GM19395 (cell line): ENCODE measurements at regions not wholly inside any gene's neighbourhood (a gene's known extent, or its start where the extent isn't known, plus 50 kb on each side); places are given as distances from the start of the nearest gene placed in this dataset.

Experiments used
- ATAC-seq: cut with Tn5 transposase; IDR thresholded peaks from one replicate; pipeline ENCODE4 v1.9.1; 2021; ENCODE audit warnings: mild to moderate bottlenecking, moderate library complexity; ENCODE audit not compliant: unreplicated experiment

DNA sequence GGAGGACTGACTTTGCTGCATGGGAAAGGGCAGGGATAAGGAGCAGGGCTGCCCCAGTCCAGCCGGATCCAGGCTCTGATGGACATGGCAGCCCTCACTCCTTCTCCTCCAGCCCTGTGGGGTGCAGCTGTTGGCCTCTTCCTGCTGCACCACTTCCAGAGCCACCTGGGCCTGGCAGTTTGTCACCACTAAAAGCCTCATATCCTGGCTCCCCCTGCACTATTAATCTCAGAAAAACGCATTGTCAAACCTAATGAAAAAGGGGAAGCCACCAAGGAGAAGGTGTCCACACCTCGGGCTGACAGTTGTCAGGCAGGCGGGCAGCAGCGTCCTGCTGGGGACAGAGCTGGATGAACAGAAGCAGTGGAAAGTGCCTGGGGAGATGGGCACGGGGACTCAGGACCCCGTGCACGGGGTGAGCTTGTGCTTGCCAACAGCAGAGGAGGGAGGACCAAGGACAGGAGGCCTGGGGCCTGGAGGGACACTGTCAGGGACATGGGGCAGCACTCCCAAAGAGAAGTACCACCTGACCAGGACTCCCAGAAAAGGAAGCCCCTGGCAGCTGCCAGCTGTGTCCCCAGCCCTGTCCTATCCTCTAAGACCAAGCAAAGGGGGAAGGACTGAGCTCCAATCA is 151.1 kb upstream of the TSHZ3 start:
- no peak for ATAC-seq

DNA sequence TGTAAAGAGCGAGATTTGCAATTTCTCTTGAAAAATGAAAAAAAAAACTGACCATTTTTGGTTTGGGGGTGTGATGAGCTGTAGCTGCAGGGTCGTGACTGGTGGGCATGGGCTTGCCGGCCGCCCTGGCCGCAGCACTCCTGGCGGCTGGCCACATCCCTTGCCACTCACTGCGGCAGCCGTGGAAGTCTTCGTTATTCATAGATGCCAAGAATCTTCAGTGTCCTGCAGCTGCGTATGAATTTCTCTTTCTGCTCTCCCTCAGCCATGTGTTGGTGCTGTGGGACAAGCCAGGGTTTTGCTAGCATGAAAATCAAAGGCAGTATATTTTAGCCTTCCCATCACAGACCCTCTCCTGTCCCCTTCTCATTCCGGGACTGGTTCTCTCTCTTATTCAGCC is 151.7 kb upstream of the TSHZ3 start:
- ATAC-seq = no peak

DNA sequence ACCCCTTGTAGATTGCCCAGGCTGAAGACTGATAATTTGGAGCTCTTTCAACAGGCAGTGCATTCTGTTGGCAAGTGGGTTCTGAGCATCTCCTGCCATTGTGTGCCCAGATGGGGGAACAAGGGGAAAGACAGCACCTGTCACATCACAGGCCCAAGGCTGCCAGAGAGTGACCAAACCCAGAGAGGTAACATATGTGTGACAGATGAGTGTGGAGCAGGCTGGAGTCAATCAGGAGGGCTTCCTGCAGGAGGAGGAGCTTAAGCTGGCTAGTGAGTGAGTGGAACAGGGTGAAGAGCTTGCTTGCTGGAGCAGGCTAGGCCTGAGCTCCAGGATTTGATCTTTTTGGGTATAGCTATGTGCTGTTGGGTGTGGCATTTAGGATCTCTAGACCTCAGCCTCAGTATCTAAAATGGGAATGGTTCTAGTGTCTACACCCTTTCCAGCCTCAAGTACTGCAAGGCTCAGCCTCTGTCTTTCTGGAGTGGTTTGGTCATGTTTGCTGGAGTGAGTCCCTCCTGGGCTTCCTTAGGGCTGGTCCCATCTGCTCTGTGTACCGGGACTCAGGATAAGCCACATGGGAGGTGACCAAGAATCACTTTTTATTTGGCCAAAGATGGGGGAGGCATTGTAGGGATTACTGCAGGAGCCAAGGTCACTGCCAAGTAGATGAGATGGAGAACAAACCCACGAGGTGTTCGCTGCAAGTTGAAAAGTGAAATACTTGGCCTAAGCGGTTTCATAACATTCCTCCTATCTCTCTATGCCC is 152.4 kb upstream of the TSHZ3 start:
- ATAC-seq = no peak

DNA sequence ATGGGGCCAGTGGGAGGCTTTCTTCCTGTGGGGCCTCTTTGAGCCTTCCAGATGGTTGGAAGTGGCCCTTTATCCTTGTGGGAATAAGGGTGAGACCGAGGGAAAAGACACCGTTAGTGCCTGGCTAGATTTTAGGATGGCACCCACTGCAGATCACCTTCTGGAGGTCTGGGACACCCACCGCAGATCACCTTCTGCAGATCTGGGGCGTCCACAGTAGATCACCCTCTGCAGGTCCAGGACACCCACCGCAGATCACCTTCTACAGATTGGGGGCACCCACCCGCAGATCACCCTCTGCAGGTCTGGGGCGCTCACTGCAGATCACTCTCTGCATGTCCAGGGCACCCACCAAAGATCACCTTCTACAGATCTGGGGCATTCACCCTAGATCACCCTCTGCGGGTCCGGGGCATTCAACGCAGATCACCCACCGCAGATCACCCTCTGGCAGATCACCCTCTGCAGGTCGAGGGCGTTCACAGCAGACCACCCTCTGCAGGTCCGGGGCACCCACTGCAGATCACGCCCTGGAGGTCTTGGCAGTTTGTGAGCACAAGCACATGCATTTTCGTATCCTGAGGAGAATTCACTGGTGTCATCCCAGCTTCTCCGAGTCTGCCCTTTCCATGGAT is 153.4 kb upstream of the TSHZ3 start:
- ATAC-seq = no peak

DNA sequence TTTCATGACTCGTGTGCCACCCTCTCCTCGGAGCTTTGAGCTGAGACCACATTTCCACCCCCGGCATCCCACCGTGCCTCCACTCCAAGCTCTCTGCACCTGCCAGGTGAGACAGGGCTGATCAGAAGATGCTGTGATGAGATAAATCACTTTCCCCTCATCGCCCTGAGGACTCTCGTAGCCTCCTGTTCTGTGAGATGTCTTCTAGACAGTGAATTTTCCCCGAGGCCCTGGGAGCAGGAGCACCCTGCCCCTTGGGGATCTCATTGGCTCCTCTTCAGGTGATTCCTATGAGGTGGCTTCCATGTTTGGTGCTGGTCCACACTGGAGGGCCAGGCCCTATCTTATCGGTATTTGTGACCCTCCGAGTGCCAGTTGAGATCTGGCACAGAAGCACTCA is 154.0 kb upstream of the TSHZ3 start:
- no peak for ATAC-seq

DNA sequence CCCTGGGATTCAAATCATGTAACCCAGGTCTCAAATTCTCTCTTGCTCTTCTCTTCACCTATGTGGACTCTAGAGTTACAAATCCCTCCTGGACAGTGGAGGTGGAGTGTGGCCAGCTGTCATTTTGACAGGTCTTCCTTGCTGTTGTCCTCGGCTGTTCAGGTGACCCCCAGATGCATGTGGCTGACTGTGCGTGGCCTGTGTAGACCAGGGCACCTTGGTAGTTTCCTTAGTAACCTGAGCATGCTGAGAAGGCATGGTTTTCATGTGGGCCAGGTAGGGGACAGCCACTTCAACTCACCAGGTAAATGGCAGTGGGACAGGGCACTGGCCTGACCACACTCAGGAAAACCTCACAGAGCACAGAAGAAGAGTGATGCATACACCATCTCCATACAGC is 155.0 kb upstream of the TSHZ3 start:
- no peak for ATAC-seq

DNA sequence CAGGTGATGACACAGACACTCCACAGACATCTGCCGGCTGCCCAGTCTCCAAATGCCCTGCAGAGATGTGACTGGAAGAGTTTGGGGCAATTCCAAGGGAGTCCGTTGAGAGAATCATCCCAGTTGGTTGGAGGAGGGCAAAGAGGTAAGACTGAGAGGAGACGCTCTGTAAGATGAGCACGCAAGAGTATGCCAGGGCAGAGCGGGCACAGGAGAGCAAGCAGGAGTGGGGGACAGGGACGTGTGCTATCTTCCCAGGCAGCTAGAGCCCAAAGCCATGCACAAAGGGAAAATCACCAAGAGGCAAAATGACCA is 156.3 kb upstream of the TSHZ3 start:
- no peak for ATAC-seq

DNA sequence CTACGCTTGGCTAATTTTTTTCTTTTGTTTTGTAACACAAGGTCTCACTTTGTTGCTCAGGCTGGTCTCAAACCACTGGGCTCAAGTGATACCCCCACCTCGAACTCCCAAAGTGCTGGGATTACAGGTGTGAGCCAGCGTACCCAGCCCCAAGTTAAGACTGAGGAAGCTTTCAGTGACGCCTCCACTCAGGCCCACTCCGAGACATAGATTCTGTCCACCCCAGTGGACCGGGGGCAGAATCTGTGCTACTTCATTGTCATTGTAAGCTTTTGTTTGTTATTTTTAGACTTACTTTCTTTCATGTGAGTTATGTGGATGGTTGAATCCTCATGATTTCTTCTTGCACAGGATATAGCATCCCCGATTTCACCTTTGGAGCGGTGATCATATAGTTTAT is 156.9 kb upstream of the TSHZ3 start:
- no peak for ATAC-seq

DNA sequence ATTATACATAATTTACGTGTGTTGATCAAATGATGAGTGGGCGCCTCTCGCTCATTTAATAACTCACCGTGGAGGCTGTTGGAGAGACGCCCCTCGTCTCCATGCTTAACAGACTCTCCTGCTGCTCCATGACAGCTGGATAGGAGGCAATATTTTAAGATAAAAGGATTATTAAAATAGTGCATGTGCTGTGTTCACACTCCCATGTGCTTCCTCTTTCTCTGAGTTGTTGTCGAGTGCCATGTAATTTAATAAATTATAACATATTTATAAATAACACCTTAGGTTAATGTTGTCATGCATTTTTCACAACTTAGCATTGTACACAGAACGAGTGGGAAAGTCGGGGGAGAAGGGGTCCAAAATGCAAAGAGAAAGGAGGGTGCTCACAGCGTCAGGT is 161.4 kb upstream of the TSHZ3 start:
- ATAC-seq = no peak

DNA sequence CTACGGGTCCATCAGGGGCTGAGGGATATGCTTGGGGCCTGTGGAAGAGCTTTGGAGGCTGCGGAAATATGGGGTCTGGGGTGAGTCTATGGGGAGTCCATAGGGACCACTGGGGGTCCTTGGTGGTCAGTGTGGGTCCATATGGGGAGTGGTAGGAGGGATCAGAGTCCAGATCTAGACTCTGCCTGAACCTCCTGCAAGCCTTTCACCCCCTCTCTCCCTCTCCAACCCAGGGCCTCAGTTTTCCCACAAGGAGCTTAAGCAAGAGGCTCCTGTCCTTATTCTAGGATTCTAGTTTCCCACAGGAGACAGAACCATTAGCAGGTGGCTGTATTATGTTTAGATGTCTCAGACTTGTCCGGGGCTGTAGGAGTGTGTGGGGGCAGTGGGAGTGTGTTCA is 161.9 kb upstream of the TSHZ3 start:
- ATAC-seq = no peak

DNA sequence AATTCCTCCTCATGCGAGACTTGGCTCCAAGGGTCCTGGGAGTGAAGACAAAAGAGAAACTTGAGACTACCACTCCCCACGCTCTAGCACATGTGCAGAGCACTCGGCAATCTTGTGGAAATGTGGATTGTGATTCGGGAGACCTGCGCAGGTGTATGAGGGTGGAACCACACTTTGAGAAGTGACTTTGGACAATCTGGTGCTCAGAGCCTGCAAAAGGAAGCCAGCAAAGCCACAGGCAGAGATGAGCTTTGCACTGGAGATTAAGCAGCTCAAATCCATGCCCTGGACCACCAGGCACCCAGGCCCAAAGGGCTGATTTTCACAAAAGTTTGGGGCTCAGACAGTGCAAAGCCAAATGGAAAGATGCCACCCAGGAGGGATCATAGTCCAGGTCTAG is 162.5 kb upstream of the TSHZ3 start:
- no peak for ATAC-seq

DNA sequence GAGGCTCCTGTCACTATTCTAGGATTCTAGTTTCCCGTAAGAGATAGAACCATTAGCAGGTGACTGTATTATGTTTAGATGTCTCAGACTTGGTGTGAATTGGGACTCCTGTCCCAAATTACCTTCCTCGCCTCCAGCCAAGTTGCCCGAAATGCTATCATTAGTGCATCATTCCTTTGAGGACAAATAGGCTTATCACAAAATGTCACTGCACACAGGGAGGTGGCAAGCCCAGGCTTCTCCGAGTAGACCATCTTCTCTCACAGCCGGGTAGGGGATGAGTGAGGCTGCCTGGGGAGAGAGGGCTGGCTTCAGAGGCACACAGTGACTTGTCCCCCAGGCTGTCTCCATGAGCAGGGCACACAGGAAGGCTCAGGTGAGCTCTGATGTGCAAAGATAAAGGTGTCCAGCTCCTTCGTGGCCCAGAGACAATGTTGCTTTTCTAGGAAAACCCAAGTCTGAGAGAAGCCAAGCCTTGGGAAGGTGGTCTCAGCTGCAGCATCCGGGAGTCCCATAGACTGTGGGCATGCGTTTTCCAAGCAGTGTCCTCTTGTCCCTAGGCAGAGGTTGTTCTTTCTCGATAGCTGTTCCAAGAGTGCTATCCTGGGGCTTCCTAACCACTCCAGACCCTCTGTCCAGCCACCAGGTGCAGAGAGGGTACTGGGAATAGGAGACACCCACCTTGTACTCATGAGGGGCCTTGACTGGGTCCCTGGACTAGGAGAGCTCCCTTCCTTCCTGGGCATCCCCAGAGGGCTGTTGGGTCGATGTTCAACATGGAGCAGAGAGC is 163.1 kb upstream of the TSHZ3 start:
- ATAC-seq = no peak

DNA sequence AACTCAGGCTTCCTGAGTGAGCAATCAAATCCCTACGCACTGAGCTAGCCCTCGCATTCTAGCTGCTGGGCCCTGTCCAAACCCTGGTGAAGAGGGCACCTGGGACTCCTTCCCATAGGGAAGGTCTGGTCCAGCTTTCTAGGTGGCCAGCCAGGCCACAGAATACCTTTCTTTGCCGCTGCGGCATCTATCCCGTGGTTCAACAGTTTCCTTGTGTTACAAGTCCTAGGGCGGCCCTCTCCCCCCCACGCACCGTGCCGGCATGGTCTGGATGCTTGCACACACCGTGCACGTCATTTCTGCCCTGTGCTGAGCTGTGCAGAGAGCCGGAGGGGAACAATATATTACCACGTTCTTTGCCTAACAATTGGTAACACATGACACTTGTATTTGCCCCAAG is 164.6 kb upstream of the TSHZ3 start:
- ATAC-seq = no peak

DNA sequence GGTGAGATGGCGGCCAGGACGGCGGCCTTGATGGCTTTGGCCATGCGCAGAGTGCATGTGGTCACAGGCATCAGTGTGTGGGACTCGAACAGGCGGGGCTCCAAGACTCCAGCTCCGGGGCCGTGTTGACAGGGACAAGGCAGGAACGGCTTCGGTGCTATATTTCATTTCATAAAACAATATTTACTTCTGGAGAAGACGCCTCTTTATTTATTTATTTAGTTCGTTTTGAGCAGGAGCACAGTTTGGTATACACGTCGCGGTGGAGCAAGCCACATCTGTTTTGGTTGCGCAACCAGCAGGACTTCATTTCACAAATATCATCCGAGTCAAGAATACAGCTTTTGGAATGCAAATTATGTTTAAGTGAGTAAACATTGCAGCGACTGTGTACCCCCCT is 166.7 kb upstream of the TSHZ3 start:
- ATAC-seq = no peak

DNA sequence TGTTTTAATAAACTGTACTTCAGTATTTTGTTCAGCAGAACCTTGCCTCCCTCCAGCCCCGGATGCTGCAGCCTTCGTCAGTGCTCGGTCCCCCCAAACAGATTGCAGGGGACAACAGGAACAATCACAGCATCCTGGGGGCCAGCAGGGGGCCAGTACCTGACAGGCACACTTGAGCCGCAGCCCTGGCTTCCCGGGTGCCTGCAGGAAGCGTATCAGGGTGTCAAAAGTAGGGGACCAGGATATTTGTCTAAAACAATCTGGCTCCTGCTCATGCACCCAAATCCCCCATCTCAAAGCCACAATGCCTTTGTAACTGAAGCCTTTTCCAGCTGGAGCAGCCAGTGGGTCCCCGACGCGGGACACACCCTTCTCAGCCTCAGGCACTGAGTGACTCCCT is 167.5 kb upstream of the TSHZ3 start:
- ATAC-seq = no peak

DNA sequence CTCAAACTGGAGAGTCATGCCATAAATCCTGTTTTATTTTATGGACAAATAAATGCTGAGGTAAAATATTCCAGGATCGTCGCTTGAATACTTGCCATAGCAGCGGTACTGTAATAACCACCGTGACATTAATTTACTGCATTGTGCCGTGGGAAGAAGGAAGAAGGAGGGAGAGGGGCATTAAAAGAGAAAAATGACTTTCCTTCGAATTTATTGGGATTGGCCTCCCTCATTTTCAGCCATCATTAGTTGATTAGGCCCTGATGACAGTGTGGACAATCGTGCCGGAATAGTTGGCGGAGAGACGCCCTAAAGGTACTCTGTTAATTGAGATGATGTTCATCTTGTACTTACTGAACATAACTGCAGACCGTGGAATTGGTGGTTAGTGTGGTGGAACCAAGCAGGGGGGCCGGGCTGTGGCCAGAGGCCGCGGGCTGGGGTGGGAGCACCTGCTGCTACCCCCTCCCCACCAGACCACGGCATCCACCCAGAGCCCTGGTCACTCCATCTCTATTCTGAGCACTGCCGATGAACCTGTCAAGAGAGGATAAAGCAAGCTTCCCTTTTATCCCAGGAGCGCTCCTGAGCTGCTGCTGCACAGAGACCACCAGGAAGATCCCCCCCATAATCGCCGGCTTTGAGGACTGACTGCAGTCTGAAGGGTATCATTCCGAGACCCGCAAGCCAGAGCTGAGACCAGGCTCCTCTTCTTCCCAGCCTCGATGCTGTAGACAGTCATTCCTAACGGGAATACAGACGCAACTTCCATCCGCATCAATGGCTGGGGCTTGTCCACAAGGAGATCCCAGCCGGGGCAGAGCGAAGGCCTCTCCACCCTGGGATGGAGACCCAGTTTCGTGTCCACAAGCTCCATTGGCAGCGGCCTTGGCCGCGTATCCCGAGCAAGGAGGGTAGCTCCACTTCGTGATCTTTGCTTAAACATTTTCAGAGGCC is 168.3 kb upstream of the TSHZ3 start:
- no peak for ATAC-seq

DNA sequence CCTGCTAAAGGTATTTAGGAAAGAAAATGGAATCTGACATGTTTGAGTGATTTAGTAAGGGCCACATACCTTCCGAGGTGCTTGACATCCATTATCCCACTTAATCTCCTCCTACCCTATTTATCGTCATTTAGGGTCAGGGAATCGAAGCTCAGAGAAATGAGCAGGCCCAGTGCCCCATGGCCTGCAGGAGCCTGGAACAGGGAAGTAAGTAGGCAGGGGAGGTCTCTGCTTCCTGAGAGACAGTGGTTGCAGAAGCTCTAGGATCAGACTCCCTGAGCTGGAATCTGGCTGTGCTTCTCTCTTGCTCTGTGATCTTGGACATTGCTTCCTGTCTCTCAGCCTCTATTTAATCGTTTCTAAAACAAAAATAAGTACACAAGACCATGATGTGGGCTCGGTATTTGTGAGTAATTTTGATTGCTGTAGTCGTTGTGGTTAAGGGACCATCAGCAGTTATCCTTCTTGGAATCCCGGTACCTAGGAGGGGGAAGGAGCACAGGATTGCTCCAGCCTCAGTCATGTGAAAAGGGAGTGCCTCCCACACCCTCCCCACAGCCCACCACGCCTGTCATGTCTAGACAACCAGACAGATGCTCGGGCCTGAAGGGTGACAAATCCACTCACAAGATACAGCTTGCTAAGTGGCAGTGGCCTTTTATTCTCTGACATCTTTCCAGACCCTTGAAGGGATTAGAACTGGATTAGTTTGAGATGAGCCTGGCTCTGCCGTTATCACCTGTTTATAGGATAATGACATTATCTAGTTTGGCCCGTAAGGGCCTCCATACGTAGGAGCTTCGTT is 169.2 kb upstream of the TSHZ3 start:
- no peak for ATAC-seq

DNA sequence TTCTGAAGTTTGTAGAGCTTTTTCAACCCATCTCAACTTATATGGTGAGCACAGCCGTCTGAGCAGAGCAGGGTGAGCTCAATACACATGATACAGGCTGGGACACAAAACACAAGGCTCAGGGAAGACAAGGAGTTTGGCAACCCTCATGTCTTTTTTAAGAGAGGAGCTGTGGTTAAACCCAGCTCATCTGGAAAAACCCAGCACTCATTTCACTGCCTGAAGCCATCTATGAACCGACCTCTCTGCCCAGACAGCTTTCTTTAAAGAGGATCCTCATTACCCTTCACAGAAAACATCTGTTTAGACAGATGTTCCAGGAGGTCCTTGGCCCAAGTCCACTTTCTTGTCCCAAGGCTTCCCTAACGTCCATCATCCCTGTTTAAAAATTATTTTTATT is 170.0 kb upstream of the TSHZ3 start:
- ATAC-seq = no peak

DNA sequence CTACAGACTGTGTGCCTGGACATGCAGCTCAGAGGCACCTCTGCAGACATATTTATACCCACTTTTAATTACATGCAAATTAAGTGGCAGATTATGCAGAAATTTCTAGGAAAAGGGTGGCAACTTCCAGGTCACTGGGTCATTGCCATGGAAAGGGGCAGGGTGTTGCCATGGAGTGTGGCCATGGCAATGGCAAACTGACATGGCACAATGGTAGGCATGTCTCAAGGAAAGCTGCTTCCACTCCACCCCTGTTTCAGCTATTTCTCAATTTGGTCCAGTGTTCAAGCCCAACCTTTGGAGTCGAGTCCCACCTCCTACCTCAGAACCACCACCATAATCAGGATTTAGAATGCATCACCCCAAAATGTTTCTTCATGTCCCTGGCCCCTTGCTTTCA is 170.7 kb upstream of the TSHZ3 start:
- no peak for ATAC-seq

DNA sequence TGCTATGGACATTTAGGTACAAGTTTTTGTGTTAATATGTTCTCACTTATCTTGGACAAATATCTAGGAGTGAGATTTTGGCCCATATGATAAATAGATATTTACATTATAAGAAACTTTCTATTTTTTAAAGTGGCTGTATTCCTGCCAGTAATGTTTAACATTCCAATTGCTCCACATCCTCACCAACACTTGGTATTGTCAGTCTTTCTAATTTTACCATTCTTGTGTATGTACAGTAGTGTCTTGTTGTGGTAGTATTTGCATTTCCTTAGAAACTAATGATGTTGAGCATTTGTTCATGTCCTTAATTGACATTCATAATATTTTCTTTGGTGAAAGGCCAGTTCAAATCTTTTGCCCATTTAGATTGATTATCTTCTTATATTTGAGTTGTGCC is 171.4 kb upstream of the TSHZ3 start:
- no peak for ATAC-seq
